Neural progenitor cell (in vitro differentiated cells): ENCODE measurements at regions not wholly inside any gene's neighbourhood (a gene's known extent, or its start where the extent isn't known, plus 50 kb on each side); places are given as distances from the start of the nearest gene placed in this dataset.

Source experiments
- CTCF ChIP-seq: fragments of 200-600 bp; sonication (generic); IDR thresholded peaks from 2 replicates; pipeline ENCODE4 v1.5.1; 2017; ENCODE audit warnings: antibody characterized with exemption, mild to moderate bottlenecking
- EZH2 ChIP-seq: fragments of 200-600 bp; sonication (generic); IDR thresholded peaks from 2 replicates; pipeline ENCODE4 v1.6.1; 2017; ENCODE audit warnings: antibody characterized with exemption, mild to moderate bottlenecking, moderate library complexity
- EZH2phosphoT487 ChIP-seq: fragments of 200-600 bp; sonication (generic); IDR thresholded peaks from 2 replicates; pipeline ENCODE4 v1.6.1; 2017; ENCODE audit warnings: antibody characterized with exemption

GRCh38 chr12:67811437-67812361 is 163.2 kb downstream of the DYRK2 start:
- TF ChIP-seq CTCF (no peak), EZH2 (no peak), EZH2phosphoT487 (no peak)
